H1 (cell line): ENCODE measurements at regions not wholly inside any gene's neighbourhood (a gene's known extent, or its start where the extent isn't known, plus 50 kb on each side); places are given as distances from the start of the nearest gene placed in this dataset.
"Not testable (repeated sequence)": the region's sequence is repeated elsewhere in the genome, so short reads cannot be mapped to it uniquely, and the experiment has no call there.

Experiments used
- CTCF ChIA-PET: fragments of 300-600 bp; sonication (Branson Sonifier 250); formaldehyde crosslinking; loops from one replicate; lab custom pipeline; 2021; ENCODE audit not compliant: partially characterized antibody; lab: Charles Lee
- POLR2A ChIA-PET: fragments of 300-600 bp; sonication (Branson Sonifier 250); formaldehyde crosslinking; loops from one replicate; lab custom pipeline; 2021; ENCODE audit warnings: inconsistent platforms; ENCODE audit not compliant: partially characterized antibody; lab: Charles Lee
- DNase-seq, 2 experiments: peaks; one replicate each; pipeline versions ENCODE4 v3.0.0 to v3.0.0-alpha.2; 2010 to 2022; ENCODE audit warnings: low spot score in 2 of 2, low read depth in 1 of 2, mixed read lengths in 1 of 2
- FAIRE-seq: peaks from 2 replicates; lab custom pipeline; 2011; peaks lifted over from hg19 to GRCh38; lab: Jason Lieb, UNC
- H2AFZ ChIP-seq: 2 replicates; pipeline ENCODE4 v1.8.1; 2012; ENCODE audit warnings: low read length, inconsistent platforms
- H2AK5ac ChIP-seq: 2 replicates; pipeline ENCODE4 v1.6.1; 2013; ENCODE audit warnings: low read depth, low read length
- H2BK120ac ChIP-seq: replicated peaks from 2 replicates; pipeline ENCODE3; 2013; ENCODE audit warnings: low read depth, low read length, inconsistent platforms
- H2BK12ac ChIP-seq: 2 replicates; pipeline ENCODE4 v1.6.1; 2013; ENCODE audit warnings: low read depth, low read length
- H2BK15ac ChIP-seq: 2 replicates; pipeline ENCODE4 v1.6.1; 2013; ENCODE audit warnings: low read length
- H2BK20ac ChIP-seq: 2 replicates; pipeline ENCODE4 v1.6.1; 2013; ENCODE audit warnings: low read length
- H2BK5ac ChIP-seq: 2 replicates; pipeline ENCODE4 v1.6.1; 2013; ENCODE audit warnings: low read depth, low read length
- H3K14ac ChIP-seq: 2 replicates; pipeline ENCODE4 v1.6.1; 2013; ENCODE audit warnings: inconsistent platforms; ENCODE audit not compliant: insufficient read length
- H3K18ac ChIP-seq: 2 replicates; pipeline ENCODE4 v1.6.1; 2013; ENCODE audit warnings: low read length; ENCODE audit errors: extremely low read depth
- H3K23ac ChIP-seq: 2 replicates; pipeline ENCODE4 v1.6.1; 2013; ENCODE audit warnings: inconsistent platforms; ENCODE audit not compliant: insufficient read length
- H3K23me2 ChIP-seq: 2 replicates; pipeline ENCODE4 v1.6.1; 2013; ENCODE audit warnings: low read depth, low read length
- H3K27ac ChIP-seq: 2 replicates; pipeline ENCODE4 v1.6.1; 2011; ENCODE audit warnings: low read depth, low read length, inconsistent platforms
- H3K27me3 ChIP-seq, 4 experiments: replicated peaks in 1 of 4; 1 replicate in 1 of 4; 2 replicates in 3 of 4; pipeline versions ENCODE4 v1.6.1 to v1.8.1; 2011 to 2013; ENCODE audit warnings: low read length in 3 of 4, mild to moderate bottlenecking in 3 of 4, inconsistent platforms in 2 of 4, mixed read lengths in 2 of 4, moderate library complexity in 1 of 4; ENCODE audit not compliant: control insufficient read depth in 3 of 4, insufficient read depth in 3 of 4; ENCODE audit errors: extremely low read depth in 1 of 4
- H3K36me3 ChIP-seq, 4 experiments: 2 replicates each; pipeline versions ENCODE4 v1.6.1 to v1.8.1; 2011 to 2013; ENCODE audit warnings: mild to moderate bottlenecking in 4 of 4, low read length in 3 of 4, moderate library complexity in 2 of 4, control low read depth in 1 of 4, inconsistent platforms in 1 of 4; ENCODE audit not compliant: insufficient read depth in 4 of 4, control insufficient read depth in 2 of 4
- H3K4ac ChIP-seq: replicated peaks from 2 replicates; pipeline ENCODE3; 2013; ENCODE audit warnings: low read length, low read depth, mixed read lengths, inconsistent platforms; ENCODE audit not compliant: insufficient read length
- H3K4me1 ChIP-seq, 4 experiments: replicated peaks in 1 of 4; 1 replicate in 1 of 4; 2 replicates in 3 of 4; pipeline versions ENCODE4 v1.6.1 to v1.8.1; 2011 to 2013; ENCODE audit warnings: low read length in 3 of 4, inconsistent platforms in 2 of 4, mixed read lengths in 1 of 4; ENCODE audit not compliant: insufficient read depth in 4 of 4, control insufficient read depth in 3 of 4
- H3K4me2 ChIP-seq, 2 experiments: 2 replicates each; pipeline versions ENCODE4 v1.6.1 to v1.8.1; 2011 to 2013; ENCODE audit warnings: low read depth in 2 of 2, low read length in 2 of 2, control low read depth in 1 of 2, inconsistent platforms in 1 of 2, mild to moderate bottlenecking in 1 of 2; ENCODE audit not compliant: insufficient read depth in 1 of 2
- H3K4me3 ChIP-seq, 4 experiments: fragments of 200-600, 300-600 bp in 1 of 4; sonication (generic), shearing (Covaris generic), sonication (Bioruptor Twin) in 1 of 4; 2 replicates each; pipeline versions ENCODE4 v1.5.1 to v1.8.1; 2011 to 2016; ENCODE audit warnings: low read length in 4 of 4, low read depth in 3 of 4, control low read depth in 2 of 4, inconsistent platforms in 2 of 4, mild to moderate bottlenecking in 2 of 4, mixed read lengths in 1 of 4, moderate library complexity in 1 of 4; ENCODE audit not compliant: insufficient read depth in 2 of 4; ENCODE audit errors: extremely low read depth in 1 of 4
- H3K56ac ChIP-seq: replicated peaks from 2 replicates; pipeline ENCODE3; 2013; ENCODE audit warnings: low read depth, mild to moderate bottlenecking, mixed read lengths, low read length, inconsistent platforms; ENCODE audit not compliant: insufficient read length
- H3K79me1 ChIP-seq: 2 replicates; pipeline ENCODE4 v1.6.1; 2013; ENCODE audit warnings: low read depth, low read length, control low read depth
- H3K79me2 ChIP-seq, 2 experiments: 2 replicates each; pipeline versions ENCODE4 v1.6.1 to v1.8.1; 2012 to 2013; ENCODE audit warnings: low read length in 2 of 2, mild to moderate bottlenecking in 2 of 2, inconsistent platforms in 1 of 2; ENCODE audit not compliant: insufficient read depth in 2 of 2, control insufficient read depth in 1 of 2
- H3K9ac ChIP-seq, 4 experiments: replicated peaks in 1 of 4; 1 replicate in 1 of 4; 2 replicates in 3 of 4; pipeline versions ENCODE4 v1.6.1 to v1.8.1; 2011 to 2013; ENCODE audit warnings: low read depth in 3 of 4, low read length in 3 of 4, control low read depth in 2 of 4, mild to moderate bottlenecking in 2 of 4, moderate library complexity in 2 of 4, inconsistent platforms in 1 of 4; ENCODE audit errors: extremely low read depth in 1 of 4
- H3K9me3 ChIP-seq, 2 experiments: 2 replicates each; pipeline versions ENCODE4 v1.6.1 to v1.8.1; 2012 to 2013; ENCODE audit warnings: mild to moderate bottlenecking in 2 of 2, moderate library complexity in 2 of 2, control low read depth in 1 of 2, inconsistent platforms in 1 of 2, low read depth in 1 of 2, low read length in 1 of 2, mixed read lengths in 1 of 2; ENCODE audit not compliant: insufficient read depth in 2 of 2
- H4K20me1 ChIP-seq, 2 experiments: replicated peaks in 1 of 2; 2 replicates each; pipeline versions ENCODE3 to v1.8.1; 2011 to 2013; ENCODE audit warnings: inconsistent platforms in 2 of 2, low read length in 2 of 2, mild to moderate bottlenecking in 1 of 2; ENCODE audit not compliant: insufficient read depth in 2 of 2, control insufficient read depth in 1 of 2
- H4K5ac ChIP-seq: 2 replicates; pipeline ENCODE4 v1.6.1; 2013; ENCODE audit warnings: low read length, low read depth, mixed read lengths, inconsistent platforms; ENCODE audit not compliant: insufficient read length
- H4K8ac ChIP-seq: 2 replicates; pipeline ENCODE4 v1.8.0; 2013; ENCODE audit warnings: mild to moderate bottlenecking, moderate library complexity, low read length, inconsistent platforms; ENCODE audit not compliant: insufficient read depth; ENCODE audit errors: extremely low read depth
- H4K91ac ChIP-seq: replicated peaks from 2 replicates; pipeline ENCODE3; 2013; ENCODE audit warnings: low read length, mixed read lengths, inconsistent platforms; ENCODE audit not compliant: insufficient read length
- WGBS, 2 experiments: shearing (Covaris generic) in 1 of 2; methylation state at CpG; one replicate each; pipeline versions ENCODE4 v1.1.6 to v1.1.7; 2013 to 2015; ENCODE audit warnings: low lambda C conversion rate in 2 of 2, mixed read lengths in 2 of 2, inconsistent platforms in 1 of 2, low coverage in 1 of 2, missing lambda C conversion rate in 1 of 2; ENCODE audit not compliant: insufficient replicate concordance in 2 of 2, insufficient coverage in 1 of 2, insufficient read length in 1 of 2; ENCODE audit errors: extremely low coverage in 1 of 2, missing lambda C conversion rate in 1 of 2; 5-methylcytosine and 5-hydroxymethylcytosine counted together

DNA sequence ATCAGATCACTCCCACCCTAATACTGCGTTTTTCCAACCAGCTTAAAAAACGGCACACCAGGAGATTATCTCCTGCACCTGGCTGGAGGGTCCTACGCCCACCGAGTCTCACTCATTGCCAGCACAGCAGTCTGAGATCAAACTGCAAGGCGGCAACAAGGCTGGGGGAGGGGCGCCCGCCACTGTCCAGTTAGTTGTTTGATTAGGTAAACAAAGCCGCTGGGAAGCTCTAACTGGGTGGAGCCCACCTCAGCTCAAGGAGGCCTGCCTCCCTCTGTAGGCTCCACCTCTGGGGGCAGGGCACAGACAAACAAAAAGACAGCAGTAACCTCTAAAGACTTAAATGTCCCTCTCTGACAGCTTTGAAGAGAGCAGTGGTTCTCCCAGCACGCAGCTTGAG, 463.0 kb upstream of the CADM1 start:
- not testable (repeated sequence) for H3K4me1 ChIP-seq, H2BK120ac ChIP-seq, H3K27ac ChIP-seq, H3K36me3 ChIP-seq, H4K8ac ChIP-seq, H3K18ac ChIP-seq, H2BK20ac ChIP-seq, H4K5ac ChIP-seq, H3K23me2 ChIP-seq, H4K20me1 ChIP-seq, H4K91ac ChIP-seq, H3K79me2 ChIP-seq, H3K56ac ChIP-seq, H2BK12ac ChIP-seq, H3K14ac ChIP-seq, H3K9ac ChIP-seq, H3K9me3 ChIP-seq, H3K4ac ChIP-seq, H2BK5ac ChIP-seq, H2AK5ac ChIP-seq, DNase-seq, H2BK15ac ChIP-seq, H3K23ac ChIP-seq, H3K79me1 ChIP-seq, FAIRE-seq, H2AFZ ChIP-seq
- POLR2A ChIA-PET: interaction anchor here (1.1 kb wide), 1 partner anchor 16 kb away, joined by 3 read pairs; no protein-coding TSS in a partner anchor
- CTCF ChIA-PET: interaction anchor here (1.1 to 3.0 kb wide), 3 partner anchors 23 to 520 kb away, joined by 3 to 11 read pairs (median 3); no protein-coding TSS in a partner anchor
- peak overlapping the region in 1 of 4 experiments; percentile 39; a peak in 2 of 8 replicates for H3K4me3 ChIP-seq
- peaks cover 2 to 22% (median 13%) of the 10 kb centered on the region in 4 experiments for H3K27me3 ChIP-seq
- WGBS, 2 experiments: 28% methylated on average over 7 of the region's 9 CpGs; no CpG with 5 or more reads in 1 of the 2 experiments
- H3K4me2 ChIP-seq: peak overlapping the region; percentile 61 to 62
